ENCODE measurements at regions not wholly inside any gene's neighbourhood (a gene's known extent, or its start where the extent isn't known, plus 50 kb on each side); places are given as distances from the start of the nearest gene placed in this dataset.

- TF ChIP-seq CTCF (IDR thresholded peaks at IDR 0.05) (no peak), POLR2AphosphoS5 (IDR thresholded peaks at IDR 0.05; ENCODE audit: low read depth, low read length) (no peak), SIN3A (IDR thresholded peaks at IDR 0.05; ENCODE audit: borderline replicate concordance, insufficient read depth, low read depth, low read length) (no peak)
These were observed 91.4 kb upstream of the NEBL start for GRCh38 chr10:20988357-20988983.
